SK-N-SH treated with all-trans-retinoic acid at 6 μM for 48 hours (cell line): ENCODE measurements at regions not wholly inside any gene's neighbourhood (a gene's known extent, or its start where the extent isn't known, plus 50 kb on each side); places are given as distances from the start of the nearest gene placed in this dataset.

ENCODE experiments used
- ATAC-seq: fragments of 200-7000 bp; cut with Tn5 transposase; 3 replicates; pipeline ENCODE4 v1.9.1; 2020; ENCODE audit warnings: mild to moderate bottlenecking, moderate library complexity
- ARNTL ChIP-seq: fragments of 450-650 bp; formaldehyde crosslinking; IDR thresholded peaks from 2 replicates; pipeline ENCODE4 v1.5.0; 2020; ENCODE audit warnings: low read depth, mild to moderate bottlenecking, moderate library complexity, borderline replicate concordance
- BACH2 ChIP-seq: fragments of 250-450 bp; sonication (Bioruptor Pico); IDR thresholded peaks from 2 replicates; pipeline ENCODE4 v1.9.0; 2021; ENCODE audit warnings: mild to moderate bottlenecking, borderline replicate concordance
- CSDC2 ChIP-seq: fragments of 250-450 bp; sonication (Bioruptor Pico); IDR thresholded peaks from 2 replicates; pipeline ENCODE4 v1.5.0; 2020; ENCODE audit warnings: mild to moderate bottlenecking, moderate library complexity
- ESRRG ChIP-seq: fragments of 250-450 bp; sonication (Bioruptor Pico); IDR thresholded peaks from 2 replicates; pipeline ENCODE4 v1.6.1; 2021; ENCODE audit warnings: mild to moderate bottlenecking
- GLIS3 ChIP-seq: fragments of 250-450 bp; sonication (Bioruptor Pico); IDR thresholded peaks from 2 replicates; pipeline ENCODE4 v1.5.0; 2020; ENCODE audit warnings: mild to moderate bottlenecking, moderate library complexity
- ISL1 ChIP-seq: fragments of 250-450 bp; sonication (Bioruptor Pico); IDR thresholded peaks from 2 replicates; pipeline ENCODE4 v2.1.2; 2022; ENCODE audit warnings: mild to moderate bottlenecking, moderate library complexity
- OSR1 ChIP-seq: fragments of 250-450 bp; sonication (Bioruptor Pico); IDR thresholded peaks from 2 replicates; pipeline ENCODE4 v1.8.0; 2022; ENCODE audit warnings: moderate library complexity, mild to moderate bottlenecking, inconsistent platforms
- PPARA ChIP-seq: fragments of 250-450 bp; sonication (Bioruptor Pico); IDR thresholded peaks from 2 replicates; pipeline ENCODE4 v1.5.0; 2020; ENCODE audit warnings: mild to moderate bottlenecking, borderline replicate concordance
- RARB ChIP-seq: fragments of 250-450 bp; sonication (Bioruptor Pico); IDR thresholded peaks from 2 replicates; pipeline ENCODE4 v1.8.0; 2021; ENCODE audit warnings: mild to moderate bottlenecking, moderate library complexity
- SNAI2 ChIP-seq: fragments of 250-450 bp; sonication (Bioruptor Pico); IDR thresholded peaks from 2 replicates; pipeline ENCODE4 v1.5.0; 2020; ENCODE audit warnings: mild to moderate bottlenecking, moderate library complexity
- TCF4 ChIP-seq: fragments of 250-450 bp; sonication (Bioruptor Pico); IDR thresholded peaks from 2 replicates; pipeline ENCODE4 v1.8.0; 2021; ENCODE audit warnings: mild to moderate bottlenecking, moderate library complexity, borderline replicate concordance
- TOX ChIP-seq: fragments of 250-450 bp; sonication (Bioruptor Pico); IDR thresholded peaks from 2 replicates; pipeline ENCODE4 v1.8.0; 2021; ENCODE audit warnings: mild to moderate bottlenecking, moderate library complexity, borderline replicate concordance
- ZC3H10 ChIP-seq: fragments of 250-450 bp; sonication (Bioruptor Pico); IDR thresholded peaks from 2 replicates; pipeline ENCODE4 v1.5.1; 2021; ENCODE audit warnings: mild to moderate bottlenecking, moderate library complexity
- ZFP3 ChIP-seq: fragments of 250-450 bp; sonication (Bioruptor Pico); IDR thresholded peaks from 2 replicates; pipeline ENCODE4 v1.5.0; 2020; ENCODE audit warnings: mild to moderate bottlenecking, moderate library complexity
- ZNF565 ChIP-seq: fragments of 450-650 bp; formaldehyde crosslinking; conservative IDR thresholded peaks from 2 replicates; pipeline ENCODE4 v1.5.0; 2020; ENCODE audit warnings: low read depth, mild to moderate bottlenecking, moderate library complexity
- ZNF70 ChIP-seq: fragments of 450-650 bp; formaldehyde crosslinking; IDR thresholded peaks from 2 replicates; pipeline ENCODE4 v1.5.0; 2020; ENCODE audit warnings: mild to moderate bottlenecking, moderate library complexity
- ZNF8 ChIP-seq: fragments of 450-650 bp; formaldehyde crosslinking; IDR thresholded peaks from 2 replicates; pipeline ENCODE4 v1.5.0; 2020; ENCODE audit warnings: mild to moderate bottlenecking, moderate library complexity
- TF ChIP-seq, protein P1 (sequence below): fragments of 250-450 bp; sonication (Bioruptor Pico); IDR thresholded peaks from 2 replicates; pipeline ENCODE4 v1.8.0; 2020; ENCODE audit warnings: mild to moderate bottlenecking, moderate library complexity, borderline replicate concordance
- TF ChIP-seq, protein P2 (sequence below): fragments of 250-450 bp; sonication (Bioruptor Pico); IDR thresholded peaks from 2 replicates; pipeline ENCODE4 v1.5.1; 2021; ENCODE audit warnings: mild to moderate bottlenecking, moderate library complexity
- TF ChIP-seq, protein P3 (sequence below): fragments of 250-450 bp; sonication (Bioruptor Pico); IDR thresholded peaks from 2 replicates; pipeline ENCODE4 v1.5.1; 2020; ENCODE audit warnings: low read depth, mild to moderate bottlenecking, moderate library complexity
- TF ChIP-seq, protein P4 (sequence below): fragments of 250-450 bp; sonication (Bioruptor Pico); IDR thresholded peaks from 2 replicates; pipeline ENCODE4 v1.5.0; 2020; ENCODE audit warnings: mild to moderate bottlenecking, moderate library complexity

DNA sequence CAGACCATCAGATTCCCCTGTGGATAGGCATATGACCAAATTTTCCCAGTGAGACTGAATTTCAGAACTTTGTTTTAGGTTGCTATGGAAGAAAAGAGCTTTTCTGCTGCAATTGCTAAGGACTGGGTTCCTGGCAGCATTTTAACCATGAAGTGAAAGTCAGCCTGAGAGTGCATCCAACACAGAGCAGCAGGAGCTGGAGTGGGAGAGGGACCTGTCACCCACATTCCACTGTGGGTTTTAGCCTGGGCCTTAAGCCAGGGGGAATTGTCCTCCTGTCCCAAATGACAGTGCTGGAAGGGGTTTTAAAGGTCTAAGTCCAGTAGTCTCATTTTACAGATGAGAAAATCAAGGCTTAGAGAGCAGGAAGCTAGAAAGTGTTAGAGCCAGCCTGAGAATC lies 203.5 kb upstream of the N4BP1 start:
- no peak for ATAC-seq
- TF ChIP-seq, protein P1, sequence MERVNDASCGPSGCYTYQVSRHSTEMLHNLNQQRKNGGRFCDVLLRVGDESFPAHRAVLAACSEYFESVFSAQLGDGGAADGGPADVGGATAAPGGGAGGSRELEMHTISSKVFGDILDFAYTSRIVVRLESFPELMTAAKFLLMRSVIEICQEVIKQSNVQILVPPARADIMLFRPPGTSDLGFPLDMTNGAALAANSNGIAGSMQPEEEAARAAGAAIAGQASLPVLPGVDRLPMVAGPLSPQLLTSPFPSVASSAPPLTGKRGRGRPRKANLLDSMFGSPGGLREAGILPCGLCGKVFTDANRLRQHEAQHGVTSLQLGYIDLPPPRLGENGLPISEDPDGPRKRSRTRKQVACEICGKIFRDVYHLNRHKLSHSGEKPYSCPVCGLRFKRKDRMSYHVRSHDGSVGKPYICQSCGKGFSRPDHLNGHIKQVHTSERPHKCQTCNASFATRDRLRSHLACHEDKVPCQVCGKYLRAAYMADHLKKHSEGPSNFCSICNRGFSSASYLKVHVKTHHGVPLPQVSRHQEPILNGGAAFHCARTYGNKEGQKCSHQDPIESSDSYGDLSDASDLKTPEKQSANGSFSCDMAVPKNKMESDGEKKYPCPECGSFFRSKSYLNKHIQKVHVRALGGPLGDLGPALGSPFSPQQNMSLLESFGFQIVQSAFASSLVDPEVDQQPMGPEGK, result no peak
- TF ChIP-seq, protein P2, sequence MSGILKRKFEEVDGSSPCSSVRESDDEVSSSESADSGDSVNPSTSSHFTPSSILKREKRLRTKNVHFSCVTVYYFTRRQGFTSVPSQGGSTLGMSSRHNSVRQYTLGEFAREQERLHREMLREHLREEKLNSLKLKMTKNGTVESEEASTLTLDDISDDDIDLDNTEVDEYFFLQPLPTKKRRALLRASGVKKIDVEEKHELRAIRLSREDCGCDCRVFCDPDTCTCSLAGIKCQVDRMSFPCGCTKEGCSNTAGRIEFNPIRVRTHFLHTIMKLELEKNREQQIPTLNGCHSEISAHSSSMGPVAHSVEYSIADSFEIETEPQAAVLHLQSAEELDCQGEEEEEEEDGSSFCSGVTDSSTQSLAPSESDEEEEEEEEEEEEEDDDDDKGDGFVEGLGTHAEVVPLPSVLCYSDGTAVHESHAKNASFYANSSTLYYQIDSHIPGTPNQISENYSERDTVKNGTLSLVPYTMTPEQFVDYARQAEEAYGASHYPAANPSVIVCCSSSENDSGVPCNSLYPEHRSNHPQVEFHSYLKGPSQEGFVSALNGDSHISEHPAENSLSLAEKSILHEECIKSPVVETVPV (CRISPR knock-in tag), result no peak
- TF ChIP-seq GLIS3 (CRISPR knock-in tag) (no peak), BACH2 (CRISPR knock-in tag) (no peak), OSR1 (CRISPR knock-in tag) (no peak), ARNTL (CRISPR knock-in tag) (no peak), CSDC2 (CRISPR knock-in tag) (no peak), SNAI2 (CRISPR knock-in tag) (no peak), ZNF565 (CRISPR knock-in tag) (no peak), TOX (CRISPR knock-in tag) (no peak)

DNA sequence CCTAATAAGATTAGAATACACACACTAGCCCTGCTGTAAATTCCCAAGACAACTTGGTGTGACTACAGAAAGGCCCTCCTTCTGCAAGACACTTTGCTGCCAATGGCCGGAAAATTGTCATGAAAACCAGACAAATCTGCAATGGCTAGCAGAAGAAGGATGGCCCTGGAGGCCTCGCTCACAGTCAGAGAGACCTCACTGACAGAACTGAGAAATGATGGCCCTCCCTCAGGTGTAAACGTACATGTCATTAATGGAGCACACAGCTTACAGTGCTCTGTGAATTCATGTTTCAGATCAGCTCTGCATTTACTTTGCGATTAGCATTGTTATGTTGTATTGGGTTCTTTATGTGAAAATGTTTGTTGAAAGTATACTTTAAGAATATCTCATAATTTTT lies 202.9 kb upstream of the N4BP1 start:
- ATAC-seq, result no peak
- TF ChIP-seq ZNF8 (CRISPR knock-in tag), result no peak
- no peak for TF ChIP-seq ESRRG (CRISPR knock-in tag)
- TF ChIP-seq ZC3H10, result no peak
- no peak for TF ChIP-seq GLIS3 (CRISPR knock-in tag)
- TF ChIP-seq, protein P3, sequence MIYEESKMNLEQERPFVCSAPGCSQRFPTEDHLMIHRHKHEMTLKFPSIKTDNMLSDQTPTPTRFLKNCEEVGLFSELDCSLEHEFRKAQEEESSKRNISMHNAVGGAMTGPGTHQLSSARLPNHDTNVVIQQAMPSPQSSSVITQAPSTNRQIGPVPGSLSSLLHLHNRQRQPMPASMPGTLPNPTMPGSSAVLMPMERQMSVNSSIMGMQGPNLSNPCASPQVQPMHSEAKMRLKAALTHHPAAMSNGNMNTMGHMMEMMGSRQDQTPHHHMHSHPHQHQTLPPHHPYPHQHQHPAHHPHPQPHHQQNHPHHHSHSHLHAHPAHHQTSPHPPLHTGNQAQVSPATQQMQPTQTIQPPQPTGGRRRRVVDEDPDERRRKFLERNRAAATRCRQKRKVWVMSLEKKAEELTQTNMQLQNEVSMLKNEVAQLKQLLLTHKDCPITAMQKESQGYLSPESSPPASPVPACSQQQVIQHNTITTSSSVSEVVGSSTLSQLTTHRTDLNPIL, result no peak
- TF ChIP-seq ISL1 (CRISPR knock-in tag), result no peak
- TF ChIP-seq RARB (CRISPR knock-in tag), result no peak
- TF ChIP-seq TCF4 (CRISPR knock-in tag), result no peak
- TF ChIP-seq, protein P2 (CRISPR knock-in tag), result no peak
- TF ChIP-seq, protein P1, result no peak
- no peak for TF ChIP-seq PPARA (CRISPR knock-in tag)
- no peak for TF ChIP-seq TOX (CRISPR knock-in tag)
- no peak for TF ChIP-seq ZNF565 (CRISPR knock-in tag)
- no peak for TF ChIP-seq BACH2 (CRISPR knock-in tag)
- TF ChIP-seq, protein P4, sequence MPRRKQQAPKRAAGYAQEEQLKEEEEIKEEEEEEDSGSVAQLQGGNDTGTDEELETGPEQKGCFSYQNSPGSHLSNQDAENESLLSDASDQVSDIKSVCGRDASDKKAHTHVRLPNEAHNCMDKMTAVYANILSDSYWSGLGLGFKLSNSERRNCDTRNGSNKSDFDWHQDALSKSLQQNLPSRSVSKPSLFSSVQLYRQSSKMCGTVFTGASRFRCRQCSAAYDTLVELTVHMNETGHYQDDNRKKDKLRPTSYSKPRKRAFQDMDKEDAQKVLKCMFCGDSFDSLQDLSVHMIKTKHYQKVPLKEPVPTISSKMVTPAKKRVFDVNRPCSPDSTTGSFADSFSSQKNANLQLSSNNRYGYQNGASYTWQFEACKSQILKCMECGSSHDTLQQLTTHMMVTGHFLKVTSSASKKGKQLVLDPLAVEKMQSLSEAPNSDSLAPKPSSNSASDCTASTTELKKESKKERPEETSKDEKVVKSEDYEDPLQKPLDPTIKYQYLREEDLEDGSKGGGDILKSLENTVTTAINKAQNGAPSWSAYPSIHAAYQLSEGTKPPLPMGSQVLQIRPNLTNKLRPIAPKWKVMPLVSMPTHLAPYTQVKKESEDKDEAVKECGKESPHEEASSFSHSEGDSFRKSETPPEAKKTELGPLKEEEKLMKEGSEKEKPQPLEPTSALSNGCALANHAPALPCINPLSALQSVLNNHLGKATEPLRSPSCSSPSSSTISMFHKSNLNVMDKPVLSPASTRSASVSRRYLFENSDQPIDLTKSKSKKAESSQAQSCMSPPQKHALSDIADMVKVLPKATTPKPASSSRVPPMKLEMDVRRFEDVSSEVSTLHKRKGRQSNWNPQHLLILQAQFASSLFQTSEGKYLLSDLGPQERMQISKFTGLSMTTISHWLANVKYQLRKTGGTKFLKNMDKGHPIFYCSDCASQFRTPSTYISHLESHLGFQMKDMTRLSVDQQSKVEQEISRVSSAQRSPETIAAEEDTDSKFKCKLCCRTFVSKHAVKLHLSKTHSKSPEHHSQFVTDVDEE, result no peak
- TF ChIP-seq ARNTL (CRISPR knock-in tag), result no peak
- no peak for TF ChIP-seq SNAI2 (CRISPR knock-in tag)
- no peak for TF ChIP-seq ZFP3 (CRISPR knock-in tag)
- TF ChIP-seq CSDC2 (CRISPR knock-in tag), result no peak
- TF ChIP-seq ZNF70 (CRISPR knock-in tag), result no peak
